RWPE1 (cell line): ENCODE measurements at regions not wholly inside any gene's neighbourhood (a gene's known extent, or its start where the extent isn't known, plus 50 kb on each side); places are given as distances from the start of the nearest gene placed in this dataset.

Source experiments
- CTCF ChIA-PET: fragments of 350-600 bp; sonication (Branson Sonifier 250); formaldehyde crosslinking; extraction: SDS; loops from one replicate; lab custom pipeline; 2021; lab: Yijun Ruan, JAX
- POLR2A ChIA-PET: fragments of 400-600 bp; formaldehyde crosslinking; extraction: SDS; loops from one replicate; lab custom pipeline; 2020; ENCODE audit warnings: antibody characterized with exemption; ENCODE audit not compliant: low non-redundant PET; lab: Yijun Ruan, JAX
- DNase-seq: peaks from one replicate; pipeline ENCODE4 v3.0.0; 2012; ENCODE audit warnings: low spot score
- H3K27ac ChIP-seq: fragments of 450-650 bp; 2 replicates; pipeline ENCODE4 v1.5.1; 2017
- TF ChIP-seq, protein P1 (sequence below): fragments of 450-650 bp; conservative IDR thresholded peaks from 2 replicates; pipeline ENCODE4 v1.5.1; 2017; ENCODE audit warnings: low read depth, mild to moderate bottlenecking

DNA sequence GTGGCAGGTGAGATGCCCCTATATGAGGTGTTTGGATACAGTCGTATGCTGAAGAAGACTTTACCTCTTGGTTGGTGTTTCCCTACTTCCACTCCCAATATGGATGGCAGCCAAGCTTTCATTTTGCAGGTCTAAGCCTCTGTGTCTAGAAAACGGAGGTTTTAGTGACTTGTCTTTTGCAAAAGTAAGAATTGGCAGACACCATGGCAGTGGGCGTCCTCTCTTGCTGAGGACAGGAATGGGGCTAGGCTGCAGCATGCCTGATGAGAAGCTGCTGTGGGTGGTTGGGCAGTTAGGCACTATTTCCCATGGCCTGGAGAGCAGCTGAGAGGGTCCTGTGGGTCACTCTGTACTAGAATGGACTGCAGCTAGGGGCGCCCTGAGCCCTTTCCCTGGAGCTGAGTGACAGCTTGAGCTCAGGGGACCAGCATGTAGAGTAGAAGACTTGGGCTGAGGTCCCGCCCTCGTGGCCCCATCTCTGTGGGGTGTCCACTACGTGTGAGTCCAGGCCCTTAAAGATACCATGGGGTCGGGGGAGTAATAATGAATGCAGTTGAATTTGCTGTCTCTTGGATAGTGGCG, 127.4 kb downstream of the CDH26 start:
- CTCF ChIA-PET, result interaction anchor here (0.5 to 0.6 kb wide), 3 partner anchors 175 to 375 kb away, joined by 3 to 5 read pairs (median 4); no protein-coding TSS in a partner anchor
- no peak overlapping the region for H3K27ac ChIP-seq
- POLR2A ChIA-PET, result no interaction called here
- no peak for DNase-seq
- TF ChIP-seq, protein P1, sequence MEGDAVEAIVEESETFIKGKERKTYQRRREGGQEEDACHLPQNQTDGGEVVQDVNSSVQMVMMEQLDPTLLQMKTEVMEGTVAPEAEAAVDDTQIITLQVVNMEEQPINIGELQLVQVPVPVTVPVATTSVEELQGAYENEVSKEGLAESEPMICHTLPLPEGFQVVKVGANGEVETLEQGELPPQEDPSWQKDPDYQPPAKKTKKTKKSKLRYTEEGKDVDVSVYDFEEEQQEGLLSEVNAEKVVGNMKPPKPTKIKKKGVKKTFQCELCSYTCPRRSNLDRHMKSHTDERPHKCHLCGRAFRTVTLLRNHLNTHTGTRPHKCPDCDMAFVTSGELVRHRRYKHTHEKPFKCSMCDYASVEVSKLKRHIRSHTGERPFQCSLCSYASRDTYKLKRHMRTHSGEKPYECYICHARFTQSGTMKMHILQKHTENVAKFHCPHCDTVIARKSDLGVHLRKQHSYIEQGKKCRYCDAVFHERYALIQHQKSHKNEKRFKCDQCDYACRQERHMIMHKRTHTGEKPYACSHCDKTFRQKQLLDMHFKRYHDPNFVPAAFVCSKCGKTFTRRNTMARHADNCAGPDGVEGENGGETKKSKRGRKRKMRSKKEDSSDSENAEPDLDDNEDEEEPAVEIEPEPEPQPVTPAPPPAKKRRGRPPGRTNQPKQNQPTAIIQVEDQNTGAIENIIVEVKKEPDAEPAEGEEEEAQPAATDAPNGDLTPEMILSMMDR, result no peak

DNA sequence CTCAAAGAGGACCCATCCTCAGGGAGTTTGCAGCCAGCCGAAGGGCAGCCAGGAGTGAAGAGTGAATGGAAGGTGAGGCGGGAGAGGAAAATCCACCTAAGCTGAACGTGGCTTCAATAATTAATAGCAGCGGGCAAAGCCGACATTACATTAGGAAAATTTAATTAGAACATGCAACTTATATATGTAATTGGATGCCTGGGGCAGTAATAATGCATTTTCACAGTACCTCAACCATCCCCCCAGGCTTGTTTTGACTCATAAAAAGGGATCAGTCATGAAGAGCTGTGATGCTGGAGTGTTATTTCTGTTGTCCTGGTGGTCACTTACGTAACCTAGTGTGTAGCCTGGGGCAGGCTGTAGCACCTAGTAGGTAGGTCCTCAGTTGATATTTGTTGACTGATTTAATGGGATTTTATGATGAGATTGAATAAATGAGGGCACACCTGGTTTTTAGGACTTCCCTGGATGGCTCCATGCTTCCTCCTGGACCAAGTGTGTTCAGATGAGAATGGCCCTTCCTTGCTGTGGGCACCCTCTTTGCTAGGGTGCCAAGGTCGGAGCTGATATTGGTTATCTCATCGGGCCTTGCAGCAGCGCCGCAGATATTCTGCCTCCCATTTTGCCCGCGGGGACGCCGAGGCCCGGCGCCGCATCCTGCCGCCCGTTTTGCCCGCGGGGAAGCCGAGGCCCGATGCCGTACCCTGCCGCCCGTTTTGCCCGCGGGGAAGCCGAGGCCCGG, 128.8 kb downstream of the CDH26 start:
- DNase-seq, result peak; percentile 79
- H3K27ac ChIP-seq, result no peak overlapping the region
- TF ChIP-seq, protein P1, result no peak
- POLR2A ChIA-PET, result no interaction called here
- CTCF ChIA-PET, result interaction anchor here (0.9 kb wide), 1 partner anchor 30 kb away, joined by 3 read pairs; no protein-coding TSS in a partner anchor

DNA sequence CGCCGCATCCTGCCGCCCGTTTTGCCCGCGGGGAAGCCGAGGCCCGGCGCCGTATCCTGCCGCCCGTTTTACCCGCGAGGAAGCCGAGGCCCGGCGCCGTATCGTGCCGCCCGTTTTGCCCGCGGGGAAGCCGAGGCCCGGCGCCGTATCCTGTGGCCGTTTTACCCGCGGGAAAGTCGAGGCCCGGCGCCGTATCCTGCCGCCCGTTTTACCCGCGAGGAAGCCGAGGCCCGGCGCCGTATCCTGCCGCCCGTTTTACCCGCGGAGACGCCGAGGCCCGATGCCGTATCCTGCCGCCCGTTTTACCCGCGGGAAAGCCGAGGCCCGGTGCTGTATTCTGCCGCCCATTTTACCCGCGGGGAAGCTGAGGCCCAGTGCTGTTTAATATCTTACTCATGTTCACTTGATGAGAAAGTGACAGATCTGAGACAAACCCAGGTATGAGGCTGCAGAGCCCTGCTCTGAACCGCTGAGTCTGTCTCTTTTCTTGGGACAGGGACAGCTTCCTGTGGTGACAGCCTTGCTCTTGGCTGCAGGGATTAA, 129.4 kb downstream of the CDH26 start:
- POLR2A ChIA-PET, result no interaction called here

DNA sequence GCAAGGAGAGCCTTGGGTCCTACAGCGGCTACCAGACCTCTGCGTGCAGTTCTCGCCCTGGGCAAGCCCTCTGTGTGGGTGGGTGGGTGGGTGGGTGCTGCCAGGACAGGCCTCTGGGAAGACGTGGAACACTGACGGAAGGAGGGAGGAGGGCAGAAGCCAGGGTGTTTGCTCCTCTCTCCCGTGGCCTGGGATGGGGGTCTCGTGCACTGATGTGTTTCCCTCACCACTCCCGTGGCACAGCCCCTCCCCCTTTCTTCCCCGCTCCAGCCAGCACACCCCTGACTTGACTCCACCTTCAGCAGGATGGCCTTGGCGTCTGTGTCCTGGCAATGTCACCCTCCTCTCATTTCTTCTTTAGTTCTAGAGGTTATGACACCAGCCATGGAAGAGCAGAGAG, 130.0 kb downstream of the CDH26 start:
- TF ChIP-seq, protein P1, result no peak
- no peak overlapping the region for H3K27ac ChIP-seq
- CTCF ChIA-PET, result interaction anchor here (0.6 to 1.2 kb wide), 3 partner anchors 31 to 520 kb away, joined by 3 to 5 read pairs (median 5); no protein-coding TSS in a partner anchor
- no peak for DNase-seq
- POLR2A ChIA-PET, result no interaction called here

More for the DNA sequence above, 129.4 kb downstream of the CDH26 start:
- no peak overlapping the region for H3K27ac ChIP-seq
- TF ChIP-seq, protein P1, result no peak
- CTCF ChIA-PET, result interaction anchor here (1.1 to 1.2 kb wide), 2 partner anchors 30 to 123 kb away, joined by 5 read pairs; no protein-coding TSS in a partner anchor
- DNase-seq, result no peak

DNA sequence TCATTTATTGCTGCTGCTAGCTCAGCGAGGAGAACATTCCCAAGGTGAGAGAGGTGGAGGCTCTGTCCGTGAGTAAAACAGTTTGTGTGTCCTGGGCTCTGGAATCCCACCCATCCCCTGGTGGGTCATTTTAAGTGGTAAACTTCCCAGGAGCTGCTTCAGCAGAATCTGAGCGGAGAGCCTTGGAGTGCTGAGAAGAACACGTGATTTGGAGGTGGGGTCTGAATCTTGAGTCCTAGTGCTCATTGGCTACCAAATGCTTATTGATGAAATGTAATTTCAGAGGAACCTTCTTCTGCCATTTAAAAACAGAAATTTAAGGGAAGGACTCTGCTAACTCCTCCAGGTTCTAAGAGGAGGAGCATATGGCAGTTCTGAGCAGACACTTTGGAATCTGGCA, 132.4 kb downstream of the CDH26 start:
- DNase-seq, result no peak
- H3K27ac ChIP-seq, result no peak overlapping the region
- TF ChIP-seq, protein P1, result no peak
- CTCF ChIA-PET, result no interaction called here
- POLR2A ChIA-PET, result no interaction called here

DNA sequence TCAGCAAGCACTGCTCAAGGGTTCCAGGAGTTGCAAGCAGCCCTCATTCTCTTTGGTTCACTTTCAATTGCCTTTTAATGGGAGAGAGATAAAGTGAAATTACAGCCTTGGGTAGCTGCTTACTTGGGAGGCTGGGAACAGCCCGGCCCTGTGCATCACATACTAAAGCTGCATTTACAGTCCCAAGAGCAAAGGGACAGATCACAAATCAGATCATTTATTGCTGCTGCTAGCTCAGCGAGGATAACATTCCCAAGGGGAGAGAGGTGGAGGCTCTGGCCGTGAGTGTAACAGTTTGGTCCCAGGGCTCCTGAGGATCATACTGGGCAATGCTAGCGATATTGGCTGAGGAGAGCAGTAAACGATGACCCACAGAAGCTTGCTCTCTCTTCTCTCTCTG, 133.1 kb downstream of the CDH26 start:
- no peak for DNase-seq
- ChIA-PET POLR2A (no interaction called here), CTCF (no interaction called here)
- no peak overlapping the region for H3K27ac ChIP-seq
- TF ChIP-seq, protein P1, result no peak
